ENCODE measurements at regions not wholly inside any gene's neighbourhood (a gene's known extent, or its start where the extent isn't known, plus 50 kb on each side); places are given as distances from the start of the nearest gene placed in this dataset.

DNA sequence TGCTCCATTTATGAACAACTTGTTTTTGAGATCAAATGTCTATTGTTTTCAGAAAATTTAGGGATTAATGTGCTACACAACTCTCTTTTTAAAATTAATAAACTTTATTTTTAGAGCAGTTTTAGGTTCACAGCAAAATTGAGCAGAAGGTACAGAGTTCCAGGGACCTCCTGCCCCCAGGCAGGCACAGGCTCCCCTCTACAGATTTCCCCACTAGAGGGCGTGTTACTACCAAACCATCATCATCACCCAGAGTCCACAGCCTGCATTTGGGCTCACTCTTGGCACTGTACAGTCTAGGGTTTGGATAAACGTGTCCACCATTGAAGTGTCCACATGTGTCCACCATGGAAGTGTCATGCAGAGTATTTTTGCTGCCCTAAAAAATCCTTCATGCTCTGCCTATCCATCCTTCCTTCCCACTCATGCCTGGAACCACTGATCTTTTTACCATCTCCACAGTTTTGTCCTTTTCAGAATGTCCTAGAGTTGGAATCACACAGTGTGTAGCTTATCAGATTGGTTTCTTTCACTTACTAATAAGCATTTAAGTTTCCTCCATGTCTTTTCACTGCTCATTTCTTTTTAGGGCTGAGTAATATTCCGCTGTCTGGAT is 61.7 kb downstream of the MRPL36 start:
- no peak overlapping the region for H3K4me3 ChIP-seq (replicated peaks in 1 of 4; ENCODE audit: control extremely low read depth in 1 of 4, insufficient read depth in 1 of 4, low read depth in 3 of 4, low read length in 4 of 4)
- H3K4me1 ChIP-seq (ENCODE audit: control insufficient read depth, extremely low read depth, insufficient read depth, low read length): no peaks in the 10 kb centered on the region
- H3K9ac ChIP-seq (ENCODE audit: insufficient read depth, low read length): no peak overlapping the region
- no peak for TF ChIP-seq EZH2 (IDR thresholded peaks at IDR 0.05; ENCODE audit: low read length, missing control alignments)
- TF ChIP-seq, protein P1, sequence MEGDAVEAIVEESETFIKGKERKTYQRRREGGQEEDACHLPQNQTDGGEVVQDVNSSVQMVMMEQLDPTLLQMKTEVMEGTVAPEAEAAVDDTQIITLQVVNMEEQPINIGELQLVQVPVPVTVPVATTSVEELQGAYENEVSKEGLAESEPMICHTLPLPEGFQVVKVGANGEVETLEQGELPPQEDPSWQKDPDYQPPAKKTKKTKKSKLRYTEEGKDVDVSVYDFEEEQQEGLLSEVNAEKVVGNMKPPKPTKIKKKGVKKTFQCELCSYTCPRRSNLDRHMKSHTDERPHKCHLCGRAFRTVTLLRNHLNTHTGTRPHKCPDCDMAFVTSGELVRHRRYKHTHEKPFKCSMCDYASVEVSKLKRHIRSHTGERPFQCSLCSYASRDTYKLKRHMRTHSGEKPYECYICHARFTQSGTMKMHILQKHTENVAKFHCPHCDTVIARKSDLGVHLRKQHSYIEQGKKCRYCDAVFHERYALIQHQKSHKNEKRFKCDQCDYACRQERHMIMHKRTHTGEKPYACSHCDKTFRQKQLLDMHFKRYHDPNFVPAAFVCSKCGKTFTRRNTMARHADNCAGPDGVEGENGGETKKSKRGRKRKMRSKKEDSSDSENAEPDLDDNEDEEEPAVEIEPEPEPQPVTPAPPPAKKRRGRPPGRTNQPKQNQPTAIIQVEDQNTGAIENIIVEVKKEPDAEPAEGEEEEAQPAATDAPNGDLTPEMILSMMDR (conservative IDR thresholded peaks at IDR 0.05 in 1 of 2, IDR thresholded peaks at IDR 0.05 in 1 of 2; ENCODE audit: low read depth in 1 of 2, low read length in 2 of 2): peak; percentile 40 to 60
- H3K36me3 ChIP-seq (ENCODE audit: control insufficient read depth, insufficient read depth, low read length): no peaks in the 10 kb centered on the region
- DNase-seq (ENCODE audit: low read depth in 2 of 2): peak; percentile 13 to 23
- H3K4me2 ChIP-seq (ENCODE audit: extremely low read depth, insufficient read depth, low read length): no peak overlapping the region
- H3K79me2 ChIP-seq (ENCODE audit: control insufficient read depth, insufficient read depth, low read length): no peaks in the 10 kb centered on the region
- H3K27ac ChIP-seq (ENCODE audit: insufficient read depth, low read length): no peak overlapping the region
- H4K20me1 ChIP-seq (ENCODE audit: control insufficient read depth, extremely low read depth, insufficient read depth, low read length): no peaks in the 10 kb centered on the region
- H3K9me3 ChIP-seq (ENCODE audit: control insufficient read depth, insufficient read depth, low read depth, low read length): no peaks in the 10 kb centered on the region
- H2AFZ ChIP-seq (ENCODE audit: low read length): no peak overlapping the region
- no peaks in the 10 kb centered on the region for H3K27me3 ChIP-seq (ENCODE audit: control insufficient read depth, insufficient read depth, low read length)

DNA sequence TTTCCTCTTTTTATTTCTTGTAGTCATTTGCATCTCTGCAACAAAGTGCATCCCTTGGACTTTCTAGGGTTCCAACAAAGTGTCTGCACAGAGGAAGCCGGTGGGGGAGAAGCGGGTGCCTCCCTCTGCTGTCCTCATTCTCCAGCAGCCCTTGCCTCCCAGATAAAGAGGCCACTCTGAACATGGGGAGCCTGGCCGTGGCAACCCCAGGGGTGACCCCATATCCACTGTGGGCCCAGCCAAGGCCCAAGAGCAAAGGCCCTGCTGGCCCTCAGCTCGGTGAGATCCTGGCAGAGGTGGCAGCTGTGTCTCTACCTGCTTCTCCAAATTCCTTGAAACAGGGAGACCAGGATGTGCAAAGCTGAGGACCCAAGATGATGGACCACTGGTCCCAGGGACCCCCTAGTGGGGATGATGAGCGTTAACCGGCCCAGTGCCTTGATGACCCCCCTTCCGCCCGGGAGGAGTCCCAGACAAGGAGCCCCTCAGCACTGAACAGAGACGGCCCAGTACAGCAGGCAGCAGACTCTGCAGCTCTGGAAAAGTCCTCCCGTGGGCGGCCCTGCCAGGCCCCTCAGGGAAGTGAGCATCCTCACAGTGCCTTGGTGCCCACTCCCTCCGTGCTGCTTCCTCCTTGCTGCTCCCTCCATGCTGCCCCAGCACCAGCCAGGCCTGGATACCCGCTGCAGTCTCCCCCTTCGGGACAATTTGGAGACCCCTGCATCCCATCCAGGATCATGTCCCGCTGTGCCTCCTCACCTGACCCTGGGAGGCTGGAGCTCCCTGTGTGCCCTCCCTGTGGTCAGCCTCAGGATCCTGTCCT is 62.5 kb downstream of the MRPL36 start:
- no peaks in the 10 kb centered on the region for H3K79me2 ChIP-seq (ENCODE audit: control insufficient read depth, insufficient read depth, low read length)
- H3K9ac ChIP-seq (ENCODE audit: insufficient read depth, low read length): no peak overlapping the region
- DNase-seq (ENCODE audit: low read depth in 2 of 2): no peak
- H3K27me3 ChIP-seq (ENCODE audit: control insufficient read depth, insufficient read depth, low read length): no peaks in the 10 kb centered on the region
- H3K36me3 ChIP-seq (ENCODE audit: control insufficient read depth, insufficient read depth, low read length): no peaks in the 10 kb centered on the region
- H3K4me2 ChIP-seq (ENCODE audit: extremely low read depth, insufficient read depth, low read length): no peak overlapping the region
- H2AFZ ChIP-seq (ENCODE audit: low read length): no peak overlapping the region
- no peaks in the 10 kb centered on the region for H4K20me1 ChIP-seq (ENCODE audit: control insufficient read depth, extremely low read depth, insufficient read depth, low read length)
- TF ChIP-seq, protein P1 (conservative IDR thresholded peaks at IDR 0.05 in 1 of 2, IDR thresholded peaks at IDR 0.05 in 1 of 2; ENCODE audit: low read depth in 1 of 2, low read length in 2 of 2): no peak
- TF ChIP-seq EZH2 (IDR thresholded peaks at IDR 0.05; ENCODE audit: low read length, missing control alignments): no peak
- no peaks in the 10 kb centered on the region for H3K9me3 ChIP-seq (ENCODE audit: control insufficient read depth, insufficient read depth, low read depth, low read length)
- H3K27ac ChIP-seq (ENCODE audit: insufficient read depth, low read length): no peak overlapping the region
- H3K4me3 ChIP-seq (replicated peaks in 1 of 4; ENCODE audit: control extremely low read depth in 1 of 4, insufficient read depth in 1 of 4, low read depth in 3 of 4, low read length in 4 of 4): no peak overlapping the region
- no peaks in the 10 kb centered on the region for H3K4me1 ChIP-seq (ENCODE audit: control insufficient read depth, extremely low read depth, insufficient read depth, low read length)

DNA sequence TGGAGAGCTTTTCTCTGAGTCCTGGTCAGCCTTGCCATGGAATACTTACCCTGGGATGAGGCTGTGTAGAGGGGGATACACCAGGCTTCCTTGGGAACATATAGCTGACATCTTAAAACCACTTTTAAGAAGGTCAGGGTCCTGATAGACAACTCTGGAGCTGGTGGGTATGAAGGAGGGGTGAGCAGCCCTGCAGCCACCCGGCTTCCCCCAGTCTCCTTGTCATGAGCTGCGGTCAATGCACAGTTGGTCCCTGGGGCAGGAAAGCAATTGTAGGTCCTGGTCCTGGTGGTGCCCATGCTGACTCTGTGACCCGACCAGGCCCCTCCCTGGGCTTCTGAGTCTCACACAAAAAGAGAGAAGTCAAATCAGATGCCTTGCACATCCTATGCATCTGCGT is 63.6 kb downstream of the MRPL36 start:
- H3K4me3 ChIP-seq (replicated peaks in 1 of 4; ENCODE audit: control extremely low read depth in 1 of 4, insufficient read depth in 1 of 4, low read depth in 3 of 4, low read length in 4 of 4): no peak overlapping the region
- TF ChIP-seq, protein P1 (conservative IDR thresholded peaks at IDR 0.05 in 1 of 2, IDR thresholded peaks at IDR 0.05 in 1 of 2; ENCODE audit: low read depth in 1 of 2, low read length in 2 of 2): no peak
- no peak for TF ChIP-seq EZH2 (IDR thresholded peaks at IDR 0.05; ENCODE audit: low read length, missing control alignments)

More for the DNA sequence above, 63.6 kb downstream of the MRPL36 start:
- Histone ChIP-seq H3K27me3 (ENCODE audit: control insufficient read depth, insufficient read depth, low read length) (no peaks in the 10 kb centered on the region), H4K20me1 (ENCODE audit: control insufficient read depth, extremely low read depth, insufficient read depth, low read length) (no peaks in the 10 kb centered on the region), H3K9me3 (ENCODE audit: control insufficient read depth, insufficient read depth, low read depth, low read length) (no peaks in the 10 kb centered on the region), H3K4me1 (ENCODE audit: control insufficient read depth, extremely low read depth, insufficient read depth, low read length) (no peaks in the 10 kb centered on the region), H3K9ac (ENCODE audit: insufficient read depth, low read length) (no peak overlapping the region), H3K27ac (ENCODE audit: insufficient read depth, low read length) (no peak overlapping the region), H3K4me2 (ENCODE audit: extremely low read depth, insufficient read depth, low read length) (no peak overlapping the region), H3K79me2 (ENCODE audit: control insufficient read depth, insufficient read depth, low read length) (no peaks in the 10 kb centered on the region), H2AFZ (ENCODE audit: low read length) (no peak overlapping the region), H3K36me3 (ENCODE audit: control insufficient read depth, insufficient read depth, low read length) (no peaks in the 10 kb centered on the region)
- no peak for DNase-seq (ENCODE audit: low read depth in 2 of 2)

Measured in fibroblast of lung (primary cell).